ENCODE measurements at regions not wholly inside any gene's neighbourhood (a gene's known extent, or its start where the extent isn't known, plus 50 kb on each side); places are given as distances from the start of the nearest gene placed in this dataset.

DNA sequence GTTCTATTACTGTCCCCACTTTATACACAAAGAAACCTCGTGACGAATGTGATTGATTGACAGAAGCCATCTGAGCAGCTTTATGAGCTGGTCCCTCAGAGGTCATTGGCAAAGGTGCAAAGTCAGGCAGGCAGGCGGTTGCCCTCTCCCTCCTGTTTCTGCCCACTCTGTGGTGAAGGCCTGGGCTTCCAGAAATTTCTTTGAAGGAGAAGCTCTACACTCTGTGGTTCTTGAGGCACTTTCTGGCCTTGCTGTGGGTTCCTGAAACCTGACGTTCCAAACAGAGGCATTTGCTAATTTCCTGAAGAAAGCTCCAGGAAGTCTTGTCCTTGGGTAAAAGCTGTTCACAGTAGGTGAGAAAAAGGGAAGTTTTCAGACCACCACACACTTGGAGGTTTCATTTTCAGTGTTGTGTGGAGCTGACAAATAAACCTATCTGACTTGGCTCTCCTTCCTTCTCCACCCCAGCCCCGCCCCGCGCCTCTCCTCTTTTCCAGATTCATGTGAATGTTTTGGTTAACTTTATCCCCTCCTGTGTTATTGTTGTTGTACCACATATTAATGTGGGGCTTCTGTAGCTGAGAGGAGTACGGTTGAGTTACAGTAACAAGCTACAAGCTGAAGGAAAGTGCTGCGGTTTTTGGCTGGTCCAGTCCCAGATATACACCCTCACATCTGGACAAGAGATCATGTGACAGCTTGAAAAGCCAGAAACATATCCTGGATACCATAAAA, 274.1 kb downstream of the CLIC5 start:
- DNase-seq (ENCODE audit: low spot score): no peak

- no peak for DNase-seq (ENCODE audit: low spot score)
These were observed 276.6 kb downstream of the CLIC5 start for GRCh38 chr6:45739058-45739457.

DNA sequence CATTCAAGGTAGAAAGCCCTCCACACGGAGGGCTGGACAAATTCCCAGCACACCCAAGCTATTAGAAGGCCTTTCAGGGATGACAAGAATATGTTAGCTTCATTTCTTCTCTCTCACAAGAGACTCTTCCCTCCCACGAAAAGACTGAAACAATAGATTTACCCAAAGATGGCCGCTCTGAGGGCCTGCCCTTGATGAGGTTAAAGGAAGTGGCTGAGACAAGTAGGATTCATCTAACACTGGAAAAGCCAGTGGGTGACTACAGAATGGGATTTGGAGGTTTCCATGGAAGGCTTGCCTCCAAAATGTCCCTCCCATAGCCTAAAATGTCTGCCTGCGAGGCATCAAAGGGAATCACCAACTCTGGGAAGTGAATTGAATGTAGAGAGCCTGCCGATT, 277.6 kb downstream of the CLIC5 start:
- no peak for DNase-seq (ENCODE audit: low spot score)

- no peak for DNase-seq (ENCODE audit: low spot score)
These were observed 278.2 kb downstream of the CLIC5 start for GRCh38 chr6:45737331-45738056.

DNA sequence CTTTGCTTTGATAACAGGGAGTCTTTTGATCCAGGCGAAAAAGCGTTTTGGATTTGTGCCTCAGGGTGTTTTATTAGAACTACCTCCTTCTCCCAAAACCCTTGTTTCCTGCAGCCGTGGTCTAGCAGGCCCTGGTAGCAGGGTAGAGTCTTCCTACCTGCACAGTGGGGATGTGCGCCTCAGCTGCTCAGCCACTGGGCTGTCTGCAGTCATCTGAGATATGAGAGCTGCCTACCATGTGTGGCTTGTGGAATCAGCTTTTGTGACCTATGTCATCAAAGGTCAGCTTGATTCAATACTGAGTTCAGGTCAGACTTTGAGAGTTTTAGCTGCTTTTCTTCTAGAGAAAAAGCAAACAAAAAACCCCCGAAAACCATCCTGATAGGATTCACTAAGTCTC, 279.5 kb downstream of the CLIC5 start:
- DNase-seq (ENCODE audit: low spot score): no peak

DNA sequence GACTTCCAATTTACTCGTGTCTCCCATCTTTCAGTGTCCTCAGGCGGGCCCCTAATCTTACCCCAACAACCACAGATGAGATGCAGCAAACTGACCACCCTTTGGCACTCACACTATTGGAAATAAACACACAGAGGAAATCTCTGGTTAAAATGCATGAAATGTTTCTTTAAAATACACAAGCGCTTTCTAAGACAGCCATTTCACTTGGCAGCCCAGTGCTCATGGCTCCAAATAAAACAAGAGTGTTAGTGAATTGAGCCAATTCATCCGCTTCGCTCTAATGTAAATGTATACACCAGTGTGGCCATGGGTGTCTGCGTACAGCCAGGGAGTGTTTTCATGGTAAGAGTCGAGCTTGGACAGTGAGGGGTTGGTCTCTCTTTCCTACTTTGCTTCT, 282.9 kb downstream of the CLIC5 start:
- no peak for DNase-seq (ENCODE audit: low spot score)

- no peak for DNase-seq (ENCODE audit: low spot score)
These were observed 285.4 kb downstream of the CLIC5 start for GRCh38 chr6:45730232-45730631.

DNA sequence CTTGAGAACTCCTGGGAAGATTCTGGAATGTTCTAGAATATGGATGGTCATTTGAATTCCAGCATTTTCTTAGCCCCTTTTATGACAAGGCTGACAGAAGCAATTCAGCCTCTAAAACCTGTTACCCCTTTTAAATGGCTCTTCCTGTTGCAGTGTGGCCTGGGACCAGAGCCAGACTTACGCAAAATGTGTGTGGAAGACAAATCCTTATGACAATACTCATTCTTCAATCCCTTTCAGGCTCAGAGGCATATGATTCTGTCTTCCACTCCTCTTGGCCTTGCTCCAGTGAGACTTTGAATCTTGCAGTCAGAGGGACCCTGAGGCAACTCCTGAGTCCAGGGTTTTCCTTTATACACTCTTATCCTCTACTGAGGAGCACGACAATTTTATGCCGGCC, 287.0 kb downstream of the CLIC5 start:
- no peak for DNase-seq (ENCODE audit: low spot score)

GRCh38 chr6:45727819-45728449, 287.7 kb downstream of the CLIC5 start:
- no peak for DNase-seq (ENCODE audit: low spot score)

DNA sequence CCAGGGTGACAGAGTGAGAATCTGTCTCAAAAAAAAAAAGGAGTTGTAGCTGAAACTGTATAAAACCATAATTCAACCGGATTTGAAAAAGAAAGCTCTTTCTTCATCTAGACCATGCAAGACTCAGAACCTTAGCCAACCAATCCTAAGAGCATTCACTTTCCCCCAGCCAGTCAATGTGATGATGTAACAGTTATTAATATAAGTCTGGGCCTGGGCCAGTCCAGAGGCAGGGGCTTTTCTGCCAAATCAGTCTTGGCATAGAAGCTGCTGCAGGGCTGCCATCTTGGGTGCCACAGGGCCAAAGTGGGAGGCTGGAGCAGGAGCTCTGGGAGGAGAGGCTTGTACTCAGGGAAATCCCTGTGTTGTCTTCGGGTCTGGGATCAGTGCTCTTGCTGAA, 288.4 kb downstream of the CLIC5 start:
- no peak for DNase-seq (ENCODE audit: low spot score)

- DNase-seq (ENCODE audit: low spot score): no peak
These were observed 289.2 kb downstream of the CLIC5 start for GRCh38 chr6:45726444-45726843.

GRCh38 chr6:45724511-45724910, 291.1 kb downstream of the CLIC5 start:
- peak; percentile 93 for DNase-seq (ENCODE audit: low spot score)

DNA sequence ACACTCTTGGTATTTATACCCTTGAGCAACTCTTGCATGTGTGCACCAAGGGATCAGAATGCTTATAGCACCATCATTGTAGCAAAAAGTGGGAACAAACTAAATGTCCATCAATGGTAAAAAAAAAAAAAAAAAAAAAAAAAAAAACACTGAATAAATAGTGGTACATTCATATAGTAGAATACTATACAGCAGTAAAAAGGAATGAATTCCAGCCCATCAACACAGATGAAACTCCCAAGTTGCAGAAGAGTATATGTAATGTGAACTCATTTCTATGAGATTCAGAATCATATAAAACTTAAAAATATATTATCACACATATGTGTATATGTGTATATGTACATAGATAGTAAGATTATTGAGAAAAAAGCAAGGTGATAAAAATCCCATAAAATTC, 291.6 kb downstream of the CLIC5 start:
- DNase-seq (ENCODE audit: low spot score): no peak

DNA sequence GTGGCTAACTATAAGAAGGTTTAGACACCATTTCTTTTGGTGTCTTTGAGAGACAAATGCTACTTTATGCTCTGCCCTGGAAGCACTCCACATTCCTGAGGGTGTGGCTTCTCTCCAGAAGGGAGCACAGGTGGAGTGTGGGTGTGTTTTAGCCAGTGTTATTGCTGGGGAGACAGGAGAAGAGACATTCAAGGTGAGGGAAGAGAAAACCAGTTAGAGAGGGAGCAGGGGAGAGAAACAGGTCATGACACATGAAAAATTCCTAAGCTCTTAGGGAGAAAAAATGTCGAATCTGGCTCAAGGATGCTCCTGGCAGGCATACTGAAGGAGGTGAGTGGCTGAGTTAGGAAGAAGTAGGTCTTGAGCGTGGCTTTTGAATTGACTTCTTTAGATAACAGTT, 292.8 kb downstream of the CLIC5 start:
- DNase-seq (ENCODE audit: low spot score): peak; percentile 48

DNA sequence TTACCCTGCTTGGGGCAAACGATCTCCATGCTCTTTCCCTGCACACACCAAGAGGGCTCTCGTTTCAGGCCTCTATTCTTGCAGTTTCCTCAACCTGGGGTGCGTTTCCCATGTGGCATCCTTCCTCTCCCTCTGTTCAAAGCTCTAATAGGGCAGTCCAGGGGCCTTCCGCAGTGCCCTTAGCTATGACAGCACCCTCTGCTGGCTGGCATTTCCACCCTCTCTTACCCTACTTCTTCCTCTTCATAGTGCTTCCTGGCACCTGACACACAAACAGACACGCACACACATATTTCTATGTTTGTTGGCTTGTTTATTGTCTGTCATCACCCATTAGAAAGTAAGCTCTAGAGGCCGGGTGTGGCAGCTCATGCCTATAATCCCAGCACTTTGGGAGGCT, 294.0 kb downstream of the CLIC5 start:
- DNase-seq (ENCODE audit: low spot score): no peak

- DNase-seq (ENCODE audit: low spot score): no peak
These were observed 296.8 kb downstream of the CLIC5 start for GRCh38 chr6:45718871-45719270.

GRCh38 chr6:45718131-45718530, 297.5 kb downstream of the CLIC5 start:
- no peak for DNase-seq (ENCODE audit: low spot score)

- DNase-seq (ENCODE audit: low spot score): no peak
These were observed 297.9 kb downstream of the CLIC5 start for GRCh38 chr6:45717715-45718114.

GRCh38 chr6:45717027-45717426, 298.6 kb downstream of the CLIC5 start:
- no peak for DNase-seq (ENCODE audit: low spot score)

- no peak for DNase-seq (ENCODE audit: low spot score)
These were observed 300.2 kb downstream of the CLIC5 start for GRCh38 chr6:45715508-45715803.

- DNase-seq (ENCODE audit: low spot score): peak; percentile 94
These were observed 300.7 kb downstream of the CLIC5 start for GRCh38 chr6:45714741-45715507.

DNA sequence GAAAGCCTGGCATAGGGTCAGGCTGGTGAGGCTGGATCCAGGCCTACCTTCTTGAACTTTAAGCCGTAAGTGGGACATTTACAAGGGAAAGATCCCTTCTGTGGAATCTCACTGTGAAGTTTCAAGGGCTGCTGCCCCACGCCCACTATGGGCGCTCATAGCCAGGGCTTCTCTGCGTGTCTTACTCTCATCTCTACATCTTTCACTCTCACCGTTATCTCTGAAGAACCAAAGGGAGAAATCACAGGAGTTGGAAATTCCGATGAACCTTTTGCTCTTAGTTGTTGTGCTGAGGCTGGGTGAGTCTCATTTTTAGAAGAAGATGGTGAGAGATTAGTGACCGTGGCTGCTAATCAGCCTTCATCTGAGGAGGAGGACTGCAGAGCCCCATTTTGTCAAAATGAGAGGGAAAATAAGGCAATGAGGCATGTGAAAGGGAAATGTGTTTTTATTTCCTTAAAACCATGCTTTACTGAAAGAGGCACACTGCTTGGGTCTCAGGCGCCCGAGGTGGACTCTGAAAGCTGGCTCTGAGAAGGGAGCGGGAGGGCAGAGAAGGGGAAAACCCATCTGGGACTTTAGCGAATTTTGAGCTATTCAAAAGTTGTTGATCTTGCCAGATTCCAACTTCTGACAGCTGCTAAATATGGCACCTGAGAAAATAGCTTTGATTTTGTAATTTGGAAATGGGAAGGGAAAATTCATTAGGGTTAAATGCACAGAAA, 301.5 kb downstream of the CLIC5 start:
- no peak for DNase-seq (ENCODE audit: low spot score)

All from HT-29 (cell line).